Activated naive CD8-positive, alpha-beta T cell treated with anti-CD3 and anti-CD28 coated beads, Interleukin-2, amount 10 ng/mL, durations not matched to agents 7 days and 5 days (primary cell): ENCODE measurements at regions not wholly inside any gene's neighbourhood (a gene's known extent, or its start where the extent isn't known, plus 50 kb on each side); places are given as distances from the start of the nearest gene placed in this dataset.

Experiments
- ATAC-seq: fragments of 150-1000 bp; cut with Tn5 transposase; one replicate; pipeline ENCODE4 v1.10.0; 2021; ENCODE audit warnings: low read depth, moderate library complexity
- POLR2A ChIA-PET: fragments of 350-600 bp; sonication (Branson Sonifier 250); formaldehyde crosslinking; loops from one replicate; lab custom pipeline; 2021; ENCODE audit warnings: antibody characterized with exemption; lab: Charles Lee
- DNase-seq: peaks from one replicate; pipeline ENCODE4 v3.0.0; 2021
- H3K27ac Mint-ChIP-seq: one replicate; pipeline ENCODE4 v1.8.0; 2022; ENCODE audit warnings: mild to moderate bottlenecking, mixed read lengths
- H3K27me3 Mint-ChIP-seq: one replicate; pipeline ENCODE4 v1.8.0; 2022; ENCODE audit warnings: mild to moderate bottlenecking, moderate library complexity, mixed read lengths
- H3K36me3 Mint-ChIP-seq: one replicate; pipeline ENCODE4 v1.8.0; 2021; ENCODE audit warnings: mild to moderate bottlenecking, mixed read lengths
- H3K4me1 Mint-ChIP-seq: one replicate; pipeline ENCODE4 v1.8.0; 2021; ENCODE audit warnings: mixed read lengths
- H3K4me3 Mint-ChIP-seq: one replicate; pipeline ENCODE4 v1.8.0; 2022; ENCODE audit warnings: mild to moderate bottlenecking, moderate library complexity, mixed read lengths
- H3K9me3 Mint-ChIP-seq: one replicate; pipeline ENCODE4 v1.8.0; 2021; ENCODE audit warnings: mixed read lengths

DNA sequence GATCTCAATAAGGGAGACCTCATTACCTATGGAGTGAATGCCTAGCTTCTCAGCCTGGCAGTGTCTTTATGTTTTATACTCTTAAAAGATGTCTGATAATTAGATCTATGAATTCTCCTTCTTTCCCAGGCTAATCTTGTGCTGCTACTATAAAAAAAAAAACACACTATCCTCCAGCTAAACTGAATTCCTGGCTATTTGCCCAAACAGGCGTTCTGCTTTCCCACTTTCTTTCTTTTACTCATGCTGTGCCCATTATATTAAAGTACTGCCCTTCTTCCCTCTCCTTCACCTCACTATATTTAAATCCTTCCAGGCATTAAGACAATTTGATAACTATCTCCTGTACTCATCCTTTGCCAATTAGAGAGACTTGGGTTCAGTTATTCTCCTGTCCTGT, 1134.9 kb downstream of the ROBO2 start:
- H3K27ac Mint-ChIP-seq = no peak overlapping the region
- POLR2A ChIA-PET = no interaction called here
- H3K4me1 Mint-ChIP-seq = no peaks in the 10 kb centered on the region
- H3K36me3 Mint-ChIP-seq = no peaks in the 10 kb centered on the region
- ATAC-seq = no peak
- H3K4me3 Mint-ChIP-seq = no peak overlapping the region
- no peaks in the 10 kb centered on the region for H3K9me3 Mint-ChIP-seq
- H3K27me3 Mint-ChIP-seq = no peaks in the 10 kb centered on the region
- no peak for DNase-seq

DNA sequence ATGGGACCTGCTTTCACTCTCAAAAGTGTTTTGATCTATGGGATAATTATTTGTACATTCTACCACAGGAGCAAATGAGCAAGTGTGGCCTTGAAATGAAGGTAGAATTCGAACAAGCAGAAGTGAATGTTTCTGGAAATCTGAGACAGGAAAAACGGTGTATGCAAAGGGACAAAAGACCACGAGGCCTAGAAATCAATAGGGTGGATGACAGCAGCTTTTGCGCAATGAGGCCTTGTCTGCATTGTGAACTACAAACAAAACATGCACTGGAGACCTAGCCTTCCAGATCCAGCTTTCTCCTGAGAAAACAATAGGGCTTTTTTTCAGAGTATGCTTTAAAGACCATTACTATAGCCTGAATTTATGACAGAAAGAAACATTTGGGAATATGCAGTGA, 1137.0 kb downstream of the ROBO2 start:
- H3K4me3 Mint-ChIP-seq = no peak overlapping the region
- no peaks in the 10 kb centered on the region for H3K27me3 Mint-ChIP-seq
- H3K27ac Mint-ChIP-seq = no peak overlapping the region
- DNase-seq (no peak), ATAC-seq (no peak)
- POLR2A ChIA-PET = no interaction called here
- H3K9me3 Mint-ChIP-seq = no peaks in the 10 kb centered on the region
- H3K4me1 Mint-ChIP-seq = no peaks in the 10 kb centered on the region
- H3K36me3 Mint-ChIP-seq = no peaks in the 10 kb centered on the region

DNA sequence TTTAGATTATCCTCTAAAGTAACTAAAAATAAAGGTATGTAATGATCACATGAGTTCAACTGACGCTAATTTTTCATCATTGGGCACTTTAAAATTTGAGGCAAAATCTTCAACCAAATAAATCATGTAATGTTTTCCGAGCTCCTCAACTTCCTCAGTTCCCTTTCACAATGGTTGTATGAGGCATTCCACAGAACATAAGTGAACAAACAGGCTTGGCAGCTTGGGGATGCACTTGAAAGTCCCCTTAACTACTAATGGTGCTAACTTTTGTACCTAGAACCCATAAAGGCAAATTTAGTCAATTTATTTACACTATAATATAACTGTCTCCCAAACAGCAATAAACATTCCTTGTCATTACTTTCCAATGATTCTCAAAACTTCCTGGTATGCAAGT, 1137.9 kb downstream of the ROBO2 start:
- no peak overlapping the region for H3K27ac Mint-ChIP-seq
- POLR2A ChIA-PET = no interaction called here
- H3K9me3 Mint-ChIP-seq = no peaks in the 10 kb centered on the region
- ATAC-seq (no peak), DNase-seq (no peak)
- H3K4me3 Mint-ChIP-seq = no peak overlapping the region
- no peaks in the 10 kb centered on the region for H3K36me3 Mint-ChIP-seq
- H3K27me3 Mint-ChIP-seq = no peaks in the 10 kb centered on the region
- no peaks in the 10 kb centered on the region for H3K4me1 Mint-ChIP-seq

DNA sequence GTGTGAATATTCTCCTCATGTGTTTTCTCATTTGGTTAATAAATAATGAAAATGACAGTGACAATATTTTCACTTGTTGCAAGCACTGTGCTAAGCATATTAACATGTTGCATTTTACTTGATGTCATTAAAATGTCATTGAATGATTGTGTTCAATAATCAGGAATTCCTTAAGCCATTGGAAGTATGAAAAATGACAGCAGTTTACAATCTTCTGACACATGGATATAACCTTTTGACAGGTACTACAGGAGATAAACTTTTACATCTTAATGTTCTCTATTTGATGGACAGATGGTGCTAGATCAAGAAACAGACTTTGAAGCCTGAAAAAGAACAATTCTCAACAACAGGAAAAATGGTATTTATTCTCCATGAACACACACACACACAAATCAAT, 1138.3 kb downstream of the ROBO2 start:
- H3K27me3 Mint-ChIP-seq = no peaks in the 10 kb centered on the region
- ATAC-seq = no peak
- H3K36me3 Mint-ChIP-seq = no peaks in the 10 kb centered on the region
- POLR2A ChIA-PET = no interaction called here
- no peaks in the 10 kb centered on the region for H3K4me1 Mint-ChIP-seq
- H3K27ac Mint-ChIP-seq = no peak overlapping the region
- no peak overlapping the region for H3K4me3 Mint-ChIP-seq
- DNase-seq = no peak
- H3K9me3 Mint-ChIP-seq = no peaks in the 10 kb centered on the region

DNA sequence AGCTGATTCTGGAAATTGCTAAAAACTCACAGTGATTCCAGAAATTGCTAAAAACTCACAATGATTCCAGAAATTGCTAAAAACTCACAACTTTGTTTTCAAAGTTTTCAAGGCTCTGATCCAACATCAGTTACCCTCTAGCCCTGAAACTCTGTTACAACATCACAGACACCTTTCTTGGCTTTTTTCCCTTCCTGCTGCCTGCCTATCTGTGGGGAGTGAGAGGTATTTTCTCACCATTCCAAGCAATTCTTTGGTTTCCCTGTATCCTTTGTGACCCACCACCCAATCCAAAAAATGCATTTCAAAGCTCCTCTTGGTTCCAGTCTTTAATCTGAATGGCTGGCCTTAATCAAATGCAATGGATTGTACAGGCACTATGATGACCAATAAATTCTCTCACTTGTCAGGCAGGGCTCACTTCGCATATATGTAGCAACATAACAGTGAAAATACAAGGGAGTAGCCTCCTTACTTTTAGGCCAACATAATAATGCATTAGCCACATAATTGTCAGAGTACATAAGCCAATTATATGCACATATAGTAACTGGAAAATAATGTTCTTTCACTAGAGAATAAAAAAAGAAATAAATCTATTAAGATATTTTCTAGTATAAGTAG, 1139.0 kb downstream of the ROBO2 start:
- no peaks in the 10 kb centered on the region for H3K36me3 Mint-ChIP-seq
- no peak for ATAC-seq
- POLR2A ChIA-PET = no interaction called here

DNA sequence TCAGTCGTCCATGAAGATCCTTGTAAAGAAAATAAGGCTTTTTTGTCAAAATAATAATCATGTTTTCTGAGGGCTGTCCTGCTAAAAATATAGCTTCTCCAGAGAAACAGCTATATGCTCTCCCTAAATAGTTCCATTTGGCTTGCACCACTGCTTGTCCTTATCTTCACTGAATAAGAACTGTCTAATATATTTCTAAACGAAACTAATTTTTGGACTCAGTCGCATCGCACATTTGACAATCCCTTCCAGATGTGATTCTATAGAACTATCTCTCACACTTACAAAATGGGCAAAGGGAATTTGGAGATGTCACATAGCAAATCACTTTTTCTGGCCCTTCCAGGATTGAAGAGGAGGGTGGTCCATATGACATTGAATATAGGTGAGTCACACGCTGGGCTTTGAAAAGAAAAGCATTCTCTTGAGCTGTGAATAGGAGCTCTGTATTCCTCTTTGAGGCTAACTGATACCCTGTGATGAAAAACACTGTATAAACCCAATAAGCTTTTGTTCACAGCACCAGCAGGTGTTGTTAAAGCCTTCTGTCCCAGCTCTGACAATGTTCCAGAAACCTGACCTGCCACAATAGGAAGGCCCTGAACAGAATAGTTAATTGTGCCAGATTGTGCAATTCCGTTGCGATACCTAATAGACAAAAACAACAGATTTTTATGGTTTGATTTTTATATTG, 1144.2 kb downstream of the ROBO2 start:
- H3K27me3 Mint-ChIP-seq = no peaks in the 10 kb centered on the region
- H3K27ac Mint-ChIP-seq = no peak overlapping the region

More for the DNA sequence above, 1139.0 kb downstream of the ROBO2 start:
- no peak for DNase-seq
- H3K27ac Mint-ChIP-seq = no peak overlapping the region
- H3K9me3 Mint-ChIP-seq = peaks cover 2% of the 10 kb centered on the region
- no peaks in the 10 kb centered on the region for H3K27me3 Mint-ChIP-seq
- H3K4me1 Mint-ChIP-seq = no peaks in the 10 kb centered on the region
- no peak overlapping the region for H3K4me3 Mint-ChIP-seq

DNA sequence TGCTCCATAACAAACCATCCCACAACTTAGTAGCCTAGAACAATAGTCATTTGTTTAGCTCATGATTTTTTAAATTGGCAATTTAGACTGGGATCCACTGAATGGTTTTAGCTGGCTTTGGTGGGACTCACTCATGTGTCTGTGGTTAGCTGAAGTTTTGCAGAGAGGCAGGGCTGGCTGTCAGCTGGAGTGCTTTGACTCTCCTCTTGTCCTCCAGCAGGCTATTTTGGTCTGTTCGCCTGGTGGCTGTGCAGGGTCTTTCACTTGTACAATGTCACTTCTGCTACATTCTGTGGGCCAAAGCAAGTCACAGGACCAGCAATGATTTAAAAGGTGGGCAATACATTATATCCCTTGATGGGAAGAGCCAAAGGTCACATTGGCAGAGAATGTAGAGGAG, 1146.5 kb downstream of the ROBO2 start:
- no peaks in the 10 kb centered on the region for H3K36me3 Mint-ChIP-seq
- H3K27ac Mint-ChIP-seq = no peak overlapping the region
- POLR2A ChIA-PET = no interaction called here
- no peaks in the 10 kb centered on the region for H3K4me1 Mint-ChIP-seq
- H3K27me3 Mint-ChIP-seq = no peaks in the 10 kb centered on the region
- peaks cover 6% of the 10 kb centered on the region for H3K9me3 Mint-ChIP-seq
- ATAC-seq (no peak), DNase-seq (no peak)
- H3K4me3 Mint-ChIP-seq = no peak overlapping the region

More for the DNA sequence above, 1144.2 kb downstream of the ROBO2 start:
- POLR2A ChIA-PET = no interaction called here
- H3K4me3 Mint-ChIP-seq = no peak overlapping the region
- DNase-seq = no peak
- ATAC-seq = no peak
- no peaks in the 10 kb centered on the region for H3K4me1 Mint-ChIP-seq
- peaks cover 2% of the 10 kb centered on the region for H3K9me3 Mint-ChIP-seq
- H3K36me3 Mint-ChIP-seq = no peaks in the 10 kb centered on the region

DNA sequence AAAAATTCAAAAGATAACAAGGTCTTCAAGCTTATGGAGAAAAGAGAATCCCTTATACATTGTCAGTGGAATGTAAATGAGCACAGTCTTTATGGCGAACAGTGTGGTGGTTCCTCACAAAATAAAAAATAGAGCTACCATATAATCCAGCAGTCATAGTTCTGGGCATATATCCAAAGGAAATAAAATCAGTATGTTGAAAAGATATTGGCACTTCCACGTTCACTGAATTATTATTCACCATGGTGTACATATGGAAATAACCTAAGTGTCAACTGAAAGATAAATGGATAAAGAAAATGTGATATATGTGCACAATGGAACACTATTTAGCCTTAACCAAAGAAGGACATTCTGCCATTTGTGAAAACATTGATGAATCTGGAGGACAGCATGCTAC, 1161.2 kb downstream of the ROBO2 start:
- DNase-seq = no peak
- Mint-ChIP-seq H3K4me3 (no peak overlapping the region), H3K27ac (no peak overlapping the region)

DNA sequence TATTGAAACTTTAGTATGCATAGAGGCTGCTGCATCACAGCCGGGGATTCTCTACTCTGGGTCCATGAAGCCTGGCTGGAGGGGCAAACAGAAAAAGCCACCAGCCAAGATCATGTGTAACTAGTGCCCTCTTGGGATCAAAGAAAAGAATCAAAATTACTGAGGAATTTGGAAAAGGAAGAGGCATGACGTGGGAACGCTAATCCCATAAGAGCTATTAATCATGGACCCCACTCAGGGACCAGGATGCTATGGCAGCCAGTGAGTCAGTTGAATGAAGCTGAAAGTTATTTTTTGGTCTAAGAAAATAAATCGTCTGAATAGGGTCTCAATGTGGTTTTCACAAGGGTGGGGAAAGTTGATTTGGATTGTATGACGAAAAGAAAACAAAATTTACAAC, 1165.1 kb downstream of the ROBO2 start:
- Mint-ChIP-seq H3K27ac (no peak overlapping the region), H3K4me3 (no peak overlapping the region), H3K27me3 (no peaks in the 10 kb centered on the region), H3K4me1 (no peaks in the 10 kb centered on the region), H3K36me3 (no peaks in the 10 kb centered on the region), H3K9me3 (peaks cover 2% of the 10 kb centered on the region)
- ATAC-seq (no peak), DNase-seq (no peak)
- POLR2A ChIA-PET = no interaction called here

More for the DNA sequence above, 1161.2 kb downstream of the ROBO2 start:
- Mint-ChIP-seq H3K27me3 (no peaks in the 10 kb centered on the region), H3K9me3 (peaks cover 4% of the 10 kb centered on the region), H3K4me1 (no peaks in the 10 kb centered on the region), H3K36me3 (no peaks in the 10 kb centered on the region)
- POLR2A ChIA-PET = no interaction called here
- ATAC-seq = no peak

DNA sequence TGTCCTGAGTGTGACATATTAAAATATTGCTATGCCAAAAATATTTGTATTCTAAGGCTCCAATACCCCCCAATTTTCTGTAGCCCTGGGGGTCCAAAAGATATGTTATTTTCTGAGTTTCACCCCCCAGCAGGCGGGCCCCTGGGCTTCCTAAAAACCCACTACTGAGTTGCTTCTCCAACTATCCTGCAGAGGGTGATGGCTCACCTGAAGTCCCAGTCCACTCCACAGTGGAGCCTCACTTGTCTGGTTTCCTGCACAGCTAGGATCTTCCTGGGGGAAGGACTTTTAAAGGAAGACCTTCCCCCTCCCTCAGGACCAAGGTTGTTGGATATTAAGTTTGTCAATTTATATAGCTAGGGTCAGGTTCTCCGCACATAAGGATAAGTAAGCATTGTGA, 1181.4 kb downstream of the ROBO2 start:
- POLR2A ChIA-PET = no interaction called here
- DNase-seq = no peak
- ATAC-seq = no peak
- peaks cover 5% of the 10 kb centered on the region for H3K9me3 Mint-ChIP-seq
- no peaks in the 10 kb centered on the region for H3K27me3 Mint-ChIP-seq
- no peak overlapping the region for H3K4me3 Mint-ChIP-seq
- H3K4me1 Mint-ChIP-seq = no peaks in the 10 kb centered on the region
- no peak overlapping the region for H3K27ac Mint-ChIP-seq
- no peaks in the 10 kb centered on the region for H3K36me3 Mint-ChIP-seq

DNA sequence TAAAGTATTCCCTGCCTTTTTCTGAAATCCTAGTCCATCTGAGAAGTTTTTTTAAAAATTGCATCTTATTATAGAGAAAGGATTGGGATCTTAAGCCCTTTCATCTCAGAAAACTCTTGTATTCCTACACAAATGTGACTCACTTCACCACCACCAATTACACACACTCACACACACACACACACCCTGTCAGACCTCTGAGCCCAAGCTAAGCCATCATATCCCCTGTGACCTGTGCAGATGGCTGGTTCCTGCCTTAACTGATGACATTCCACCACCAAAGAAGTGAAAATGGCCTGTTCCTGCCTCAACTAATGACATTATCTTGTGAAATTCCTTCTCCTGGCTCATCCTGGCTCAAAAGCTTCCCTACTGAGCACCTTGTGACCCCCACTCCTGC, 1181.9 kb downstream of the ROBO2 start:
- no peaks in the 10 kb centered on the region for H3K27me3 Mint-ChIP-seq
- H3K9me3 Mint-ChIP-seq = peaks cover 5% of the 10 kb centered on the region
- POLR2A ChIA-PET = no interaction called here
- H3K36me3 Mint-ChIP-seq = no peaks in the 10 kb centered on the region
- ATAC-seq = no peak
- no peak for DNase-seq
- no peak overlapping the region for H3K27ac Mint-ChIP-seq
- no peaks in the 10 kb centered on the region for H3K4me1 Mint-ChIP-seq
- H3K4me3 Mint-ChIP-seq = no peak overlapping the region

DNA sequence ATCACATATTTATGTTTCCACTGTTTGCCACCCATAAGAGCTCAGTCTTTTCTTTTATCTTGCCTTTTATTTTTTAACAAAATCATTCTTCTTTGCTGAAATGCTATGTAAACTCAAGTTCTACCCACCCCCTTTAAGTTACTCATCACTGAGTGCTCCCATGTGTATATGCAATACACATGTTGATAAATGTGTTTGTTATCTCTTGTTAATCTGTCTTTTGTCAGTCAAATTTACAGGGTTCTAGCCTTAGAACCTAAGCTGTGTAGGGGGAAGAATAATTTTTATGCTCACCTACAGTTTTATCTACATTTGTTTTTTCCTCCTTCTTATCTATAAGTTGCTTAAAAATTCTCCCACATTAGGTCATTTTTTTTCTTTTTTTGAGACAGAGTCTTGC, 1195.9 kb downstream of the ROBO2 start:
- Mint-ChIP-seq H3K9me3 (peaks cover 1% of the 10 kb centered on the region), H3K27ac (no peak overlapping the region), H3K4me1 (no peaks in the 10 kb centered on the region), H3K27me3 (no peaks in the 10 kb centered on the region), H3K36me3 (no peaks in the 10 kb centered on the region), H3K4me3 (no peak overlapping the region)
- DNase-seq (no peak), ATAC-seq (no peak)
- POLR2A ChIA-PET = no interaction called here

DNA sequence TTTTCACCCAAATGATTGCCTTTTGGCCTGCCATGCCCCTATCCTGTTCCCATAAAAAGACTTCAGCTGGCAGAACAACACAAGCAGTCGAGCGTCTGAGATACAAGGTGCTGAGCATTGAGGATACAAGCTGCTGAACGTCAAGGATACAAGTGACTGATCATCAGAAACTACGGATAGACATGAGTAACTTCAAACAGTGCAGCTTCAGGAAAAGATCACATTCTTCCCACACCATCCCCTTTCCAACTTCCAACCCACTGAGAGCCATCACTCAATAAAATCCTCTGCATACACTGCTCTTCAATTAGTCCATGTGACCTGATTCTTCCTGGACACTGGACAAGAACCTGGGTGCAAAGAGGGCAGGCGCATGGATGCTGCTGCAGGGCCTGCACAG, 1198.9 kb downstream of the ROBO2 start:
- no peaks in the 10 kb centered on the region for H3K27me3 Mint-ChIP-seq
- POLR2A ChIA-PET = no interaction called here
- no peaks in the 10 kb centered on the region for H3K4me1 Mint-ChIP-seq
- ATAC-seq (no peak), DNase-seq (no peak)
- H3K9me3 Mint-ChIP-seq = peaks cover 6% of the 10 kb centered on the region
- H3K4me3 Mint-ChIP-seq = no peak overlapping the region
- no peak overlapping the region for H3K27ac Mint-ChIP-seq
- no peaks in the 10 kb centered on the region for H3K36me3 Mint-ChIP-seq

DNA sequence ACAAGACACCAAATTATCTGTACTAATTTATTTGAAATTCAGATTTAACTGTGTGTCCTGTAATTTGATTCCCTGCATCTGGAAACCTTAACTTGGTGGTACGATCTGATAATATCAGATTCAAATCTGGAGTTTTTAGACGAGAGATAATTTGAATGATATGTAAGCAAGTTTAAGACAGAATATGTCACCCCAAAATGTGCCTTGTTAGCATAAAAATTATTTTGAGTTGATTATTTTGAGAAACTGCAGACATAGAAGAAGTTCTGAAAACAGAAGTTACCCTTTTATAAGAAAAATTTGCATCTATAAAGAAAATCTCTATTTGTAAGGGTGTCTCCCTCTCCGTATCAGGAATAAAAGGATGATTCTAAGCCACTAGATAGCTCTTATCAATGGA, 1202.8 kb downstream of the ROBO2 start:
- POLR2A ChIA-PET = no interaction called here
- Mint-ChIP-seq H3K4me1 (no peaks in the 10 kb centered on the region), H3K36me3 (no peaks in the 10 kb centered on the region), H3K4me3 (no peak overlapping the region), H3K27ac (no peak overlapping the region), H3K9me3 (peaks cover 7% of the 10 kb centered on the region), H3K27me3 (no peaks in the 10 kb centered on the region)
- ATAC-seq (no peak), DNase-seq (no peak)
